AG08395 (cell line): ENCODE measurements at regions not wholly inside any gene's neighbourhood (a gene's known extent, or its start where the extent isn't known, plus 50 kb on each side); places are given as distances from the start of the nearest gene placed in this dataset.
"Not testable (repeated sequence)": the region's sequence is repeated elsewhere in the genome, so short reads cannot be mapped to it uniquely, and the experiment has no call there.

ENCODE experiments used
- DNase-seq: peaks from one replicate; pipeline ENCODE4 v3.0.0; 2012; ENCODE audit warnings: mixed read lengths, low spot score

DNA sequence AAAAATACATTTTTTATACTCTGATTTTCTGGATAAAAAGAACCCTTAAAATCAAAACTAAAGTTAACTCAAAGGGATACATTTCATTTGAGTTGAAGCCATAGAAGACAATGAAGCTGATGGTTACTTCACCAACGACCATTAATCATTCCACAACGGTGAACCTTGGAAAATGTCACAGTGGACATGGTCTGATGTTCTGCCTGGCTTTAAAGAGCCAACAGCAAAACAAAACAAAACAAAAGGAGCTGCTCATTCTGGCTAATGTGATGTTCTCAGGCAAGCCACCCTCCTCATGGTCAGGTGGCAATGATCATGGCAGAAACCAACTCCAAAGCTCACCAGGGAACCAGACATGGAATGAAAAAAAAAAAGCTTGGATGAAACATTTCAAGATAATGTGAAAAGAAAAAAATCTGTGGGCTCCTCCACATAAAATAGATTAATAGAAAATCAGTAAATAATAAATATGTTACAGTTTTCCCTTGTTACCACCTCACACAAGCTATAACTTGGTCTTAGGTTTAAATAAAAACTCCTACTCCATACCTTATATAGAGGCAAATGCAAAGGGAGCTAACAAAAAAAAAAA, 90.1 kb upstream of the SERTAD2 start:
- DNase-seq, result no peak

DNA sequence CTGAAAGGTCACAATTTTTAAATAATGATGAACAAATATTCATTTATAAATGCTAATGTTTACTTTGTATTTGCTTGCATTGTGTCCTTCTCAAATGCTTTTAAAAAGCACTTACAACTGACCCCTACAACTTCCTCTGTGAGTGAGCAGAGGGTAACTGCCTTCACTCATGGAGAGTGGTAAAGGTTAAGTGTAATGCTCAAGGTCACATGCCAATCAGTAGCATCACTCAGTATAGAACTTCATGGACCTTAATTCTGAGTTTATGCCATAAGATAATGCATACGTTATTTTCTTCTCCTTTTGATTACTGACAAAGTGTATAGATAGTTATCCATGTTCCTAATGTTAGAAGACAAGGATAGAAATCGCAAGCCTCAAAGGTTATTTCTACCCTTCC, 91.8 kb upstream of the SERTAD2 start:
- DNase-seq, result no peak

DNA sequence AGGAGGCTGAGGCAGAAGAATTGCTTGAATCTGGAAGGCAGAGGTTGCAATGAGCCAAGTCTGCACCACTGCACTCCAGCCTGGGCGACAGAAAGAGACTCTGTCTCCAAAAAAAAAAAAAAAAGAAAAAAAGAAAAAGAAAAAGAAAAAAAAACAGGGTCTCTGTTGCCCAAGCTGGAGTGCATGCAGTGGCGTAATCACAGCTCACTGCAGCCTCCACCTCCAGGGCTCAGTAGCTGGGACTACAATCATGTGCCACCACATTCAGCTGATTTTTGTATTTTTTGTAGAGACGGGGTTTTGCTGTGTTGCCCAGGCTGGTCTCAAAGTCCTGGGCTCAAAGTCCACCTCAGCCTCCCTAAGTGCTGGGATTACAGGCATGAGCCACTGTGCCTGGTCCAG, 94.0 kb upstream of the SERTAD2 start:
- DNase-seq, result not testable (repeated sequence)

DNA sequence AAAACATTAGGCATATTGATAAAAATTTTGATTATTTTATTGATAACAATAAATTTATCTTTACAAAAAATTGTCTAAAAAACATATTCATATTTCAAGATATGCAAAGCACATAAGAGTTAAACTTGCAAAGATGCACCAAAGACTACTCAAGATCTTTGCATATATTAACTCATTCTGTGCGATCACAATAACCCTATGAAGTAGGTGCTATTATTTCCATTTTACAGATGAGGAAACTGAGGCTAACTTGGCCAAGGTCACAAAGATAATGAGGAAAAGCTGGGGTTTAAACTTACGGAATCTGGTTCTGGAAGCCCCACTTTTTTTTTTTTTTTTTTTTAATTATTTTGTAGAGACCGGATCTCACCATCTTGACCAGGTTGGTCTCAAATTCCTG, 94.4 kb upstream of the SERTAD2 start:
- no peak for DNase-seq

DNA sequence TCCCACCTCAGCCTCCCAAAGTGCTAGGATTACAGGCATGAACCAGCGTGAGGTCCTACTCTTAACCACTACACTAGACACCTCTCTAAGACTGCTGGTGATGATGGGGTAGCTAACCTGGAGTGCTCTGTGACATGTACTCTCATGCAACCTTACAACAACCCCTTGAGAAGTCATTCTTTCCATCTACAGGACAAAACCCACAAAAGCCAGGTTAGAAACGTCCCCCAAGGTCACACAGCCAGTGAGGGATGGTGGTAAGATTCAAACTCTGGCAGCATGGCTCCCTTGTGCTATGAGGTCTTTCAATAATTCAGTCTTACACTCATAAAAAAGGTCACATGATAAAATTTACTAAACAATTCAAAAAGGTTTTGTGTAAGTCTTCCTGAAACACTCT, 94.8 kb upstream of the SERTAD2 start:
- DNase-seq, result no peak

DNA sequence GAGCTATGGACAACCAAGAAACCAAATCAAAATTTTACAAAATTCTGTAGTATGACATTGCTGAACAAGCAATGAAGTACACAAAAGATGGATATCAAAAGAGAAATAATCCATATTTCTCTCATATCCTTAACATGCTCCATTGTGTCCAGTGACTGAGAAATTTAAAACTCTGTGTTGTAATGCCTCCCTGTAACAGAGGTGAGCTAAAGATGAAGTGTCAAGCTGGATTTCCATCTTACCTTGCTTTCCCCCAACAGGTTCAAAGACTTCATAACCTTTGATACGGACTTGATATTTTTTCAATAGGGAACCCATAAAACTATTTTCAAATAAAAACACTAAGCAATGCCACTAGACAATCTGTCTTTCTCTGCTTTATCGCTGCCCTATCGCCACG, 95.7 kb upstream of the SERTAD2 start:
- no peak for DNase-seq

DNA sequence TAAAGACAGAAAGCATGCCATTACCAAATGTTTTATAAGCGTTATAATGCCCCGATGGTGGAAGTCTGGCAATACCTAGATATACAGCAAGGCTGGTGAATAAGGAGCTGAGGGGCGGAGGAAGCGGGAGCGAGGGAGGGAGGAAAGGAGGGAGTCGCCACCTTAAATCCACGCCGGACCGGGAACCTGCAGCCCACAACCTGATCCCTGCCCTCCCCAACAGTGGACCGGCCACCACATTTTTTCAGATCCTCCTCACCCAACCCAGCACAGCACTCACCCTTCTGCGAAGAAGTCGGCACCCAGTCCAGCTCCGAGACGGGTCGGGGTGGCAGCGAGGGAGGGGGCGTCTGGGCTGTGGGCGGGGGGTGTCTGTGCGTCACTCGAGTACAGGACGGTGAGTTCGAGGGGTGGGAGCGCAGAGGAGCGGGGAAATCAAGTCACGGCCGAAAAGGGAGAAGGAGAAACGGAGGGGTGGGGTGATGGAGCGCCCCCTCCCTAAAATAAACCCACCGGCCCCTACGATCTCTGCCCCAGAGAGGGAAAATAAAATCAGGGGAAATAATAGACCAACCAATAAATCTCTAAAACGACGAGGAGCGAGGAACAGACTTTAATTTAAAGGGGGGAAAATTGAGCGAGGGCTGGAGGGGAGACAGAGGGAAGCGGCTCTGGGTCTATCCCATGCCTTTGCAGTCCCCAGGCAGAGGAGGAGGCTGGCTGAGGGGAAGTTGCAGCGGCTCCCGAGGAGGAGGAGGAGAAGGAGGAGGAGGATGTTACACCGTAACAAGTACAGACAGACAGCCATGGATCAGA, 96.5 kb upstream of the SERTAD2 start:
- DNase-seq, result peak; percentile 35

DNA sequence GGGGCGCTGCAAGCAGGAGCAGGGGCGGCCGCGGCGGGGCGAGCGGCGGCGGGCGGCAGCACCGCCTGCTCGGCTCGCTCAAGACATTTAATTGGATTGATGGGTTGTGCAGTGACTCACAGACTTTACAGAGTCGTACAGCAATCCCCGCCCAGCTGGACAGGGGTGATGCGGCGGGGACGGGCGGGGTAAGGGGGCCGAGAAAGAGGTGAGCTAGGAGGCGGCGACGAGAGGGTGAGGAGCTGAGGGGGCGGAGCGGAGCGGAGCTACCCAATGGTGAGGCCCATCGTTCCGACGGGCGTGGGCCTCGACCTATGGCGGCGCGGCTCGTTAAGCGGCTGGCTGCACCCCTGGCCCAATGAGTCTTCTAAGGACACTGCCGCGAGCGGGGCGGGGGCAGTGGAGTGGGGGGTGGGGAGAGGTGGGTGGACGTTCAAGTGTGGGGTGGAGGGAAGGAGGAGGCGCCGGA, 97.1 kb upstream of the SERTAD2 start:
- DNase-seq, result peak; percentile 99

DNA sequence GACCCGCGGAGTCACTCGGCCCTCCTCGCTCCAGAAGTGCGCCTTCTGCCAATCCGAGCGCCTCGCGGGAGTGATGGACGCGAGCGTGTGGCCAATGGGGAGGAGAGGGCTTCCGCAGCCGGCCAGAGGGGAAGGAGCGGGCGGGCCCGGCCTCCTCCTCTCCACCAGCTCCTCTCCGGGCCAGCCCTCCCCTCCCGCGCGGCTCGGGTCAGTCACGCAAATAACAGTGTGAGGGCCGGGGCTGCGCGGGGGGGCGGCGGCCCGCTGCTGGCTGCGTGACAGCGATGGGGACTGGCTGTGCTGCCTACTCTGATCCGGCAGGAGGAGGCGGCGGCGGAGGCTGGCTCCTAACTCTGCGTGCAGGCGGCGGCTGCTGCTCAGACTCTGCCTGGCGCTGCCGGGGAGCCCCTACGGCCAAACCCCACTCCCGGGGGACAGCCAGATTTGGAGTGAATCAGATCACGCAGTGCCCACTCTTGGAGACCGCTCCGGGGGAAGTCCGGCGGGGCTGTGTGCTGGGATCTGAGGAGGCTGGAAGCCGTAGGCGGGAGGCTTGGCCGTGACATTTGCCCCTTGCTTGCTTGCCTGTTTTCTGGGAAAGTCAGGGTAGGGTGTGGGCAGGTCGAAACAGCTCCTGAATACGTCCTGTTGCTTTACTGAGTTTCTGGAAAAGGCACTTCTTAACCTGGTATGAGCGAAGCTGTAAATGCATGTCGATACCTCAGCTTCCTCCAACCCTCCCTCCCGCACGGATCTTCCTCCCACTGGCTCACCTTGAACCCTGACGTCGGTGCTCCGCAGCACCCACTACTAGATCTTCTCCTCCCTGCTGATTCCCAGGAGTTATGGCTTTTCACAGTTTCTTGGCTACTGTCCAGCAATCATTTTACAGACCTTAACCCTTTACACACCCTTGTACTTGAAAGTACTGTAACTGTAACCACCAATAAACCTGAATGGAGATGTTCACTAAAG, 97.9 kb upstream of the SERTAD2 start:
- peak; percentile 98 for DNase-seq

DNA sequence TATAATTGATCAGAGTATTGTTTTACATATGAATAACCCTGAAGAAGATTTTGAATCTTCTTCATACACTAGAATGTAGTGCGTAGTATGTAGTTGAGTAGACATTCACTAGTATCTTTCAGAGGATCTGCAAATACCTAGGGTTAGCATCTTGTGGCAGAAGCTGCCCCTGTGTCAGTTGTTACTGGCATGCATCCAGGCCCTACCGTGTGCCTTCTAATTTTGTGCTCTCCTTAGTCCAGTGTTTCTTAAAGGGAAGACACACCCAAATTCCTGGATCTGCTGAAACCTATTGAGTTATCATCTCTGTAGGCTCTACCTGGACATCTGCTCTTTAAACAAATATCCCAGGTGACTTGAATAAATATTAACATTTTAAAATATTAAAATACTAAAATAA, 99.7 kb upstream of the SERTAD2 start:
- no peak for DNase-seq

DNA sequence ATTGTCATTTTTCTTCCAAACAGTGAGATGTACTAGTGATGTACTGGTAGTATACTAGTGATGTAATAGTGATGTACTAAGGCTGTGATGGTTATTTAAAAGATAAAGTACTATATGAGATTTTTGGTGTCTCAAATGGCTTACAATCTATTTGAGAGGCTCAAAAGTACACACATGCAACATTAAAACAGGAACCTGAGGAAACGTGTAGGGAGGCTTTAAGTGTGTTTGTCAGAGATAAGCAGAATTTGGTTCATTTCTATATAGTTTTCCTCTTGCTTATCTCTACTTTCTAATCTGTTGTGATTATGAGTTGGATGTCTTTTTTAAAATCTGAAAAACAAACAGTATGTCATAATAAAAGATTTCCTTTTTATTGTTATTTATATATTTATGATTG, 100.9 kb upstream of the SERTAD2 start:
- no peak for DNase-seq

DNA sequence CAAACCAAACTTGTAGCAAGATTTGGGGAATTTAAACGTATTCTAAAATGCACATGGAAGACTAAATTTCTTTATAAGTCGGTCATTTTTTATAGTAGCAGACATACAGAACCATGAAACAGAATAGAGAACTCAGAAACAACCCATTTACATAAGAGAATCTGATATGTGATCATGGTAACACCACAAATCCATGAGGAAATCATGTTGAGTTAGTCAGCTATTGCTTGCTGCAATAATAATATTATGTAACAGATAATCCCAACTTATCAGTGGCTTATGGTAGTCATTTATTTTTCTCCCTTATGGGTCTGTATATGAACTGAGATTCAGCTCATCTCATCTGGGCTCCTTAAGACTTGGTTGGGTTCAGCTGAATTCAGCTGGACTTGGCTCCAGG, 103.4 kb upstream of the SERTAD2 start:
- DNase-seq, result no peak

DNA sequence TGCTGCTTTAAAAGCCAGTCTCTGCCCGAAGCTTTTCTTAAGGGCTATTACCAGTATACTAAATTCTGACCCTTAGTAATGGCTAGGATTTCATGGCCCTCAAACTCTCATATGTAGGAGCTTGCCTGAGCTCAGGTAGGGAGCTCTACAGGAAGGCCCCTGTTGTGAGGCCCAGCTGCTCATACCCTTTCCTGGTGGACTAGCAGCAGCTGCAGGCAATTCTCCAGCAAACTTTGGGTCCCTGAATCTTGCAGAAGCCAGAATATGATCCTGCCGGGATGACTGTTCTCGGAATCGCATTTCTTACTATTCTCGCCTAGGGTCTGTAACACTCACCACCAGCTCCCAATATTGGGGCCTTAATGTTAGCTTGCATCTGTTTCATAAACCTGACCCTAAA, 106.4 kb upstream of the SERTAD2 start:
- no peak for DNase-seq

DNA sequence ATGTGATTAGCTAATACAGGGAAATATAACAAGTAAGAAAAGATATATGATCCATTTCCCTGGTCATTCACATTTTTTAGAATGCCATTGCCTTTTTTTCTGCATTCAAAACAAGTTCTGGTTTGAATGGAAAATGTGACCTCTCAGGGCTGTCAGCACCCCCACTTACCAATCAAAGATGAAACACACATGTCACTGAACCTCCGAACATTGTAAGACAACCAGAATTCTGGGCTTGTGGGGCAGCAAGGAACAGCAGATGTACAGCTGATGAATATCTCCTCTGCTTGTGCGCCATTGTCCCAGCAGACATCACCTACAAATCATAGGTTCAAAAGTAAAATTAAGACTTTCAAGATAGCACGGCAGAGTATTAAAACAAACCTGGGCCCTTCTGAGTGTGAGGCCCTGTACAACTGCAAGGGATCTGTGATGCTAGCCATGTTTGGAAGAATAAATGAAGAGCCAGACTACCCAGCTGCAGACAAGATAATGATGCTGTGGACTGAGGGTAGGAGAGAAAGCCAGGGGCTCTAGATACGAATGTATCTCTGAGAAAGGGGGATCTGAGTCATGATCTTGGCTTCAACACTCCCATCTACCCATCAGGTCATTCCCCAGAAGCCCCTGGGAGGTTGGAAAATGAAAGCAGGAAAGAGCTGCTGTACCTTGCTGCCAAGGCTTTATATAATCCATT, 108.7 kb upstream of the SERTAD2 start:
- no peak for DNase-seq

DNA sequence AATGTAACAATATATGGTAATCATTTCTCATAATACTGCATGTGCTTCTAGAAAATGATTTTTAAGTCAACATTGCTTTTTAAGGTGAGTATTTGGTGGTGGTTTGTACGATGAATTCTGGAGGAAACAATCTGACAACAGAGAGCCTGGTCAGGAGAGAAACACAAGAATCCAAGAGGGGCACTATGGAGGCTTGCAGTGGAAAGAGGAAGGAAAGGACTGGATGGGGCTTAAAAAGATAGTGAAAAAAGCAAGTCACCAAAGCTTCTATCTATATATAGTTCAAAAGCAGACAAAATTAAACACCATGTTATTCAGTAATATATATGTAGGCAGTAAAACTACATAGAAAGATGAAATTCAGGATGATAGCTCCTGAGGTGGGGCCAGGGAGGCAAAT, 109.4 kb upstream of the SERTAD2 start:
- no peak for DNase-seq

DNA sequence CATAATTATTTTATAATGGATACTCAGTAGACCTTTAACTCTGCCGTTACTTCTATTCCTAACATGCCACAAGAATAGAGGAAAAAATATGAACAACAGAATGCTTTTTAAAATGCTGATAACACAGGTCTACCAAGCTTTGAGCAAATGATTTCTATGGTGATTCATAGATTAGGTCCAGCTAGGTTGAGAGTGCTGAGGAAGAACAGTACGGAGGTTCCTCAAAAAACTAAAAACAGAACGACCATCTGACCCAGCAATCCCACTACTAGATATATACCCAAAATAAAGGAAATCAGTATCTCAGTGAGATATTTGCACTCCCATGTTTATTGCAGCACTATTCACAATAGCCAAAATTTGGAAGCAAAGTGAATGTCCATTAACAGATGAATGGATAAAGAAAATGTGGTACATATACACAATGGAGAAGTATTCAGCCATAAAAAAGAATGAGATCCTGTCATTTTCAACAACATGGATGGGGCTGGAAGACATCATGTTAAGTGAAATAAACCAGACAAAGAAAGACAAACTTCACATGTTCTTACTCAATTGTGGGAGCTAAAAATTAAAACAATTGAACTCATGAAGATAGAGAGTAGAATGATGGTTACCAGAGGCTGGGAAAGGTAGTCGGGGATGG, 111.6 kb upstream of the SERTAD2 start:
- DNase-seq, result no peak

DNA sequence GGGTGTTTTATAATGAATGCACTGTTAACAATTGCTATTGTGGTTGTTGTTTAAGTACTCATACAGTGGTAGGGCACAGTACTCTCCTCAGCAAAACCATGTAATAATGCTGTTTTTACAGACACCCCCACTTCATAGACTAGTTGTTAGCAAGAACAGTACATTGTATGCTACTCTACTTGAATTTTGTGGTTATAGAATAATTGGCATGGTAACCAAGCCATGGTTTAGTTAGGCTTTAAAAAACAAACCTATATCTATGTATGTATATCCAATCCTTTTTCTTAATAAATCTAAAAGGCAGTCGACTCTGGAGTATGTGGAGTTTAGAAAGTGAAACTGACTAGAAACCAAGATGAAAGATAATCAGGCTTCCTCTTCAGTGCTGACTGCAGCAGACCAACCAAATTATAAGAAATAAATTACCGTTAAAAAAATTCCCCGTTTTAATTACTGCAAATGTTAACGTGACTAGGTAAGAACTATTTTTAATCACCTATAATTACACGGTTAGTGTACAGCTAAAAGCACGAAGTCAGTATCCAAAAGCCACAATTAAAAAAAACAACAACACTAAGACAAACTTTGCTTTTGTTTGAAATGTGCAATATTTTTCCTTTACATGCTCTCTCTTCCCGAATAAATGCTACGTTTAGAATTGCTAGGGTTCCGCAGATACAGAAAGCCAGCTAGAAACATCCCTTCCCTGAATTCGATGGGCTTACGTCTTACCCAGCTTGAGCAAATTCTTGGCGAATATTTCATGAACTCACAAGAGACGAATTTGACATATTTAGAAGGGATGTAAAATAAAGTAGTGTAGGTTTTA, 113.3 kb upstream of the SERTAD2 start:
- DNase-seq, result no peak

DNA sequence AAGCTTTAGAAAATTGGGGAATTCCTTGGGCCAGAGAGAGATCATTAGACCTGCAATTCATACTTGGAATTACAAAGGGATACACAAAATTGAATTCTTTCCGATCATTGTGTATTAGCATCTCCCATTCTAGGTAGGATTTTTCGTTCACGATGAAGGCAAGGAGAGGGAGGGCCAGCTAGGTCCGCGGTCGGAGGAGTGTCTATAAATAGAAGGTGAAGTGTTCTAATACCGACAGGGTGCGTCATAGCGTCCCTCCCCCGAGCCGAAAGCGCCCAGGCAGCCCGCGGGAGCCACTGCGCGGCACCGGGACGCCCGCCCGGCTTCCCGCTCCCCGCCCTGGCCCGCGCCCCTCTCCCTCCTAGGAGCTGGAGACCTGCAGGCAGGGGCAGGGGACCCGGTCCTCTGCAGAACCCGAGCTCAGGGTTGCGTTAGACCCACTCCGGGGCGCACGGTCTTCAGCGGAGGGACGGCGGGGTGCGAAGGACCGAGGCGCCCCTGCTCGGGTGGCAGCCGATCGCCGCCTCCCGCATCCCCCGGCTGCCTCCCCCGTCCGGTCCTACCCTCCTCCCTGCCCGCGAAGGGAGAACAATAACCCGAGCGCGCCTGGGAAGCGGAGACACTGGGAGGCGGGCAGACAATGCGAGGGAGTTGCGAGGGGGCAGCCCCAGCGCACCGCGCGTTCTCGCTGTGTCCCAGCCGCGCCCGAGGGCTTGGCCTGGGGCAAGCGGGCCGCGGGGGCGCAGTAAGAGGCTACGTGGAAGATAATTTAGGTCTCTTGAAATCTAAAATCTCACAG, 114.2 kb upstream of the SERTAD2 start:
- peak; percentile 93 for DNase-seq

DNA sequence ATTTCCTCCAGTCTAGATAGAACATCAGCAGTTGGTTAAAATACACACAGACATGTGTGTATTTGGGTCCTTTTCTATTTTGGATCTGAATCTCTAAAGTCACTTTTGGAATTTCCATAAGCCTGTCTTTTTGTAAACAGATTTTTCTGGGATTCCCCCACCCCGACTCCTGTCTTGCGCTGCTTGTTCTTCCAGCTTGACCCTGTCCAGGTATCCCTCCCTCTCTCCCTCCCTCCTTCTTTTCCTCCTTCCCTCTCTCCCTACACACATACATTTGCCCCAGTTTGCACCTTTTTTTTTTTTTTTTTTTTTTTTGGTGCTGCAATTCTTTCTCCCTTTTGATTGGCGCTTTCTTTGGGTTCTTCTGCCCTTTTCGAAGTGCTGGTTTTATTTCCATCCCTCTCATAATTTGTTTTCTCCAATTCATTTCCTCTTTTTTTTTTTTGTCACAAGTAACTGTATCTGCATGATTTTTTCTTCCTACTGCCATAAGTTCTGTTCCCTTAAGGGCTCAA, 114.8 kb upstream of the SERTAD2 start:
- DNase-seq, result no peak
